ENCODE measurements at regions not wholly inside any gene's neighbourhood (a gene's known extent, or its start where the extent isn't known, plus 50 kb on each side); places are given as distances from the start of the nearest gene placed in this dataset.
"Not testable (repeated sequence)": the region's sequence is repeated elsewhere in the genome, so short reads cannot be mapped to it uniquely, and the experiment has no call there.

- intact Hi-C loops (cut with DNase I), result no loop called here
- no peak for DNase-seq
Observed at GRCh38 chr3:147160984-147161383, 245.4 kb downstream of the ZIC4 start.

GRCh38 chr3:147159141-147159540, 247.2 kb downstream of the ZIC4 start:
- intact Hi-C loops (cut with DNase I), result no loop called here
- no peak for DNase-seq

- DNase-seq, result no peak
- intact Hi-C loops (cut with DNase I), result no loop called here
Observed at GRCh38 chr3:147157631-147158030, 248.7 kb downstream of the ZIC4 start.

DNA sequence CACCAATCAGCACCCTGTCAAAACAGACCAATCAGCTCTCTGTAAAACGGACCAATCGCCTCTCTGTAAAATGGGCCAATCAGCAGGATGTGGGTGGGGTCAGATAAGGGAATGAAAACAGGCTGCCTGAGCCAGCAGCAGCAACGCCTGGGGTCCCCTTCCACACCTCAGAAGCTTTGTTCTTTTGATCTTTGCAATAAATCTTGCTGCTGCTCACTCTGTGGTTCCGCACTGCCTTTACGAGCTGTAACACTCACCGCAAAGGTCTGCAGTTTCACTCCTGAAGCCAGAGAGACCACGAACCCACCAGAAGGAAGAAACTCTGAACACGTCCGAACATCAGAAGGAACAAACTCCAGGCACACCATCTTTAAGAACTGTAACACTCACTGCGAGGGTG, 251.4 kb downstream of the ZIC4 start:
- intact Hi-C loops (cut with DNase I); DNase-seq: not testable (repeated sequence)

- DNase-seq, result peak in 1 of 10 donors; percentile 76
- intact Hi-C loops (cut with DNase I), result no loop called here
Observed at GRCh38 chr3:147153830-147154539, 252.4 kb downstream of the ZIC4 start.

- no peak for DNase-seq
- intact Hi-C loops (cut with DNase I), result no loop called here
Observed at GRCh38 chr3:147152476-147152875, 253.9 kb downstream of the ZIC4 start.

DNA sequence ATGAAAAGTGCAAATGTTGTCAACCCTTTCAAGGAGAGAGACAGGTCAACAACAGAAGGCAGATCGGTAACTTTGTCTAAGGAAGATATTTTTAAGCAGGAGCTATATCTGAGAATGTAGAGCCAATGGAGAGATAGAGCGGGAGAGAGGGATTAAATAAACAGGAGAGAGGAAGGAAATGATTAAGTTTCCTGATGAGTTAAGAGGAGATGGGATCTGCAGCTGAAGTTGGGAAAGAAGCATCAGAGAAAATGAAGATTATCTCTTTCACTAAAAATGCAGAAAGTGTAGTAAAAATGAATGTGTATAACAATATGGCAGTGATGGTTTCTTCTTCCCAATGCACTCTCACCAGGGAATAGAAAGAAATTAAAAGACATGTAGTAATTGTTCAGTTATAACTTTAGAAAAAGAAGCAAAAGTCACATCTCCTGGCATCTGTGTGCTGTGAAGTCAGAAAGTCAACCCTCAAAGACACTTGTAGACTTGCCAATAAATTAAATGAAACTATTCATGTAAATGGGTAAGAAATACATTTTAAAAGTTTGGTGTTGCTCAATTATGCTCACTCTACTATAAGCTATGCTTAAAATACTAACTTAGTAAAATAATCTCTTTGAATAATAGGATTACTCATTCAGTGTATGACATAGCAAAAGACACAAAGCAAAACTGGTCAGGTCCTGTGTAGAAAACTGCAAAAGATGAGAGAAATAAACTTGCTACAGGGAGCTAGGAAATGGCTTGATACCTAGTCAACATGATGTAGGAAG, 264.6 kb downstream of the ZIC4 start:
- intact Hi-C loops (cut with DNase I), result no loop called here
- no peak for DNase-seq

- intact Hi-C loops (cut with DNase I), result no loop called here
- no peak for DNase-seq
Observed at GRCh38 chr3:147139341-147139740, 267.0 kb downstream of the ZIC4 start.

DNA sequence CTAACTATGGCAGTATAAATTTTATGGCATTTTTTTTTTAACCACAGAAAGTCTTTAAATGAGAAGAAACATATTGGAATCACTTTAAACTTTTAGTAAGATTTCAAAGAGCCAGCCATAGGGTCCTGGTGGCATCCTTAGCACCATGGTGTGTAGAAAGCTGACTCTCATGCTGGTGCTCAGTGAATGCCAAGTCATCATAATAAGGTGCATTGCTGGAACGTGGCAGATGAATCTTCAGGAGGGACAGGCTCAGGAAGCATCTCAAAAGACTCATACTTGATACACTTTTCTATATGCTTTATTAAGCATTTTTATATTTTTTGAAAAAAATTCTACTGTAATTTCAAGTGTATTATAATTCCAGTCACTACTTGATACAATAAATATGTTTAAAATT, 274.2 kb downstream of the ZIC4 start:
- intact Hi-C loops (cut with DNase I), result no loop called here
- DNase-seq, result no peak

GRCh38 chr3:147130461-147130860, 275.9 kb downstream of the ZIC4 start:
- intact Hi-C loops (cut with DNase I), result no loop called here
- no peak for DNase-seq

GRCh38 chr3:147129665-147130064, 276.7 kb downstream of the ZIC4 start:
- DNase-seq, result peak in 1 of 10 donors; percentile 55
- intact Hi-C loops (cut with DNase I), result no loop called here

- intact Hi-C loops (cut with DNase I), result no loop called here
- no peak for DNase-seq
Observed at GRCh38 chr3:147122350-147122749, 284.0 kb downstream of the ZIC4 start.

- intact Hi-C loops (cut with DNase I), result no loop called here
- no peak for DNase-seq
Observed at GRCh38 chr3:147119989-147120388, 286.4 kb downstream of the ZIC4 start.

DNA sequence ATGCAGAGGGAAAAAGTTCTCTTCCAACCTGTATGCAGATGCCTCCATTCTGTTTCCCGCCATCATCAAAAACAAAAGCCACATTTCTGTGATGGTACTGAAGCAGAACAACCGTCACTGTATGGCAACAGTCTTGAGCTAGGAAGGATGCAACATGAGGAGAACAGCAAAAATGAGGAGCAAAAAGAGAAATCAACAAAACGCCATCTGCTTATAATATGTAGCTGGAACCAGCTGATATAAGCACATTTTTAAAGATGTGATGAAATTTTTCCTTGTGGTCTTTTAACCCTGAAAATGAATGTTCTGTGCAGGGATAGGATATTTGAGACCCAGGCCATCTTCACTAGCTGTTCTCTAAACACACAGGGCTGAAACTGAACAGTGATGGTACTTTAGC, 287.0 kb downstream of the ZIC4 start:
- DNase-seq, result no peak
- intact Hi-C loops (cut with DNase I), result no loop called here

DNA sequence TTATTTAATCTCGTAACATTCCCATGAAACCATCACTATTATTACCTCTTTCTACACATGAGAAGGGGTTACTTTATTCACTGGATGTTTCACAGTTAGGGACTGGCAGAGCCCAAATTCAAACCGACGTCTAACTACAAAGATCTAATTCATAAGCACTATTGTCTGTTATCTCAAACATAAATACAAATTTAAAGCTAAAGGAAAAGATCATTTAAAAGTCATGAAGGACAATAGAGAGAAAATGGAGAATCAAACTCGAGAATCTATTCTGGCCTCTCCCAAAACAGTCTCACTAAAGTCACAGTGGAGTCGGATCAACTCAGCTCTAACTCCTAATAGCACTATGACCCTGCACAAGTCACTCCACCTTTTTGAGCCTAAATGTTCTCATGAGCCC, 287.7 kb downstream of the ZIC4 start:
- no peak for DNase-seq
- intact Hi-C loops (cut with DNase I), result no loop called here

- DNase-seq, result no peak
- intact Hi-C loops (cut with DNase I), result no loop called here
Observed at GRCh38 chr3:147117631-147118030, 288.7 kb downstream of the ZIC4 start.

DNA sequence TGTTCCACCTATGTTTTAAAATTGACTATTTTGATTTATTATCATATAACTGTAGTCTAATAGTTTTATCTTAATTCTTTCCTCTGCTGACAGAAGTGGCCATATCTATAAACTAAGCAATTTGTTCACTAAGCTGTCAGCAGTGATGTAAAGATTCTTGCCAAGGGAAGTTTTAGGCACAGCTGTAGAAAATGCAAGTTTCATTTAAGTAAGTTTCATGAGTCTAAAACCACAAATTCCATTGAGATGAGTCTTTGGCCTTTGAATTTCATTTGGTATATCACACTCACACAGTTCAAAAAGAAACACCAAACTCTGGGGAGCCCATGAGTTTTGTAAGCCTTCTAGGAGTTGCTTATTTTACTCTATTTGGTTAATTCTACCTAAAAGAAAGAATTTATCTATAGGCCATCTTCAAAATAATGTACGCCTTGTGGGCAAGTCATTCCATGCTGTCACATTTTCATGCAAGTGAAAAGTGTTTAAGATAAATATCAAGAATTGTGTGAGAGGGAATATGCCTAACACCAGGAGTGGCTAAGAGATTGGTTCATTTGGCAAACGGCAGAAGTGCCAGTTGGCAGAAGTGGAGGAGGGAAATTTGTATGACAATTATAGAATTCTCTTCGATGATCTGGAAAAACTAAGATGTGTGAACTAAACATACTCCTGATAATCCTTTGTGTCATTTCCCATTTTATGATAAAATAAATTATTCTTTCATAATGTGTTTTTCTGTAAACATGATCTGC, 292.9 kb downstream of the ZIC4 start:
- intact Hi-C loops (cut with DNase I), result no loop called here

GRCh38 chr3:147099076-147099475, 307.3 kb downstream of the ZIC4 start:
- intact Hi-C loops (cut with DNase I), result no loop called here
- DNase-seq, result no peak

More for the DNA sequence above, 292.9 kb downstream of the ZIC4 start:
- DNase-seq, result no peak

GRCh38 chr3:147090461-147090860, 315.9 kb downstream of the ZIC4 start:
- DNase-seq, result no peak
- intact Hi-C loops (cut with DNase I), result no loop called here

DNA sequence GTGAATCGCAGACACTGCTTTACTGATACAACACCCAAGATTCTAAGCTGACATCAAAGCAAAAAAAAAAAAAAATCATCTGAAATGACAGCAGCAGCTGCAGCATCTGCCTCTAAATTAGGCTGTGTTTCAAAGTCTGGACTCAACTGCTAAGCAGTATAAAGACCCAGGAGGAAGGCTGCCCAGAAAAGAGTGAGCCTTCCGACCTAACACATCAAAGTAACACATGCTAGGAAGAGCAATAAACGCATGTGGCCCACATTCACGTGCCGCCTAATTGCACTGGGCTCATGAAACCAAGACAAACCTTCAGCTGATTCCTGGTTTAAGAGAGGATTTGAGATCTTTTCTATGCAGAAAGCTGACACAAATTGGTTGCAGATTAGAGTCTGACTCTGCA, 317.1 kb downstream of the ZIC4 start:
- intact Hi-C loops (cut with DNase I), result no loop called here
- DNase-seq, result peak in 1 of 10 donors; percentile 20

- DNase-seq; intact Hi-C loops (cut with DNase I): not testable (repeated sequence)
Observed at GRCh38 chr3:147059500-147059899, 346.8 kb downstream of the ZIC4 start.
